GM18502 (cell line): ENCODE measurements at regions not wholly inside any gene's neighbourhood (a gene's known extent, or its start where the extent isn't known, plus 50 kb on each side); places are given as distances from the start of the nearest gene placed in this dataset.

Experiments
- ATAC-seq: cut with Tn5 transposase; IDR thresholded peaks from one replicate; pipeline ENCODE4 v1.9.1; 2021; ENCODE audit warnings: mild to moderate bottlenecking; ENCODE audit not compliant: unreplicated experiment, poor library complexity

DNA sequence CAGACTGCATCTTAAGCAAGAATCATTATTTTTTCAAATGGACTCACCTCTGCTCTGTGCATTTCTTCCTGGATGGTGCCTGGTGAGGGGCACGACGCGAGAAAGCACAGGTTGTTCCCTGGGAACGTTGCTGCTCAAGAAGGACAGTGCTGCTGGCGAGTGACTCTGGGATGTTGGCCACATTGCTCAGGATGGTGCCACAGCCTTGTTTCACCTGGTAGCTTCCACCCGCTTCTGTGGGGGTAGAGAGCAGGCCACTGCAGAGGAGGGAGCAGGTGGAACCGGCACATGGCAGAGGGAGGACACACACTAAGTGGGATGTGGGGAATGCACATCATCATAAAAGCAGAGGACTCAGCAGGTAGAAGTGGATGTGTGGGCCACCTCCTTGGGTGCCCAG, 444.7 kb downstream of the TCERG1L start:
- ATAC-seq, result no peak

DNA sequence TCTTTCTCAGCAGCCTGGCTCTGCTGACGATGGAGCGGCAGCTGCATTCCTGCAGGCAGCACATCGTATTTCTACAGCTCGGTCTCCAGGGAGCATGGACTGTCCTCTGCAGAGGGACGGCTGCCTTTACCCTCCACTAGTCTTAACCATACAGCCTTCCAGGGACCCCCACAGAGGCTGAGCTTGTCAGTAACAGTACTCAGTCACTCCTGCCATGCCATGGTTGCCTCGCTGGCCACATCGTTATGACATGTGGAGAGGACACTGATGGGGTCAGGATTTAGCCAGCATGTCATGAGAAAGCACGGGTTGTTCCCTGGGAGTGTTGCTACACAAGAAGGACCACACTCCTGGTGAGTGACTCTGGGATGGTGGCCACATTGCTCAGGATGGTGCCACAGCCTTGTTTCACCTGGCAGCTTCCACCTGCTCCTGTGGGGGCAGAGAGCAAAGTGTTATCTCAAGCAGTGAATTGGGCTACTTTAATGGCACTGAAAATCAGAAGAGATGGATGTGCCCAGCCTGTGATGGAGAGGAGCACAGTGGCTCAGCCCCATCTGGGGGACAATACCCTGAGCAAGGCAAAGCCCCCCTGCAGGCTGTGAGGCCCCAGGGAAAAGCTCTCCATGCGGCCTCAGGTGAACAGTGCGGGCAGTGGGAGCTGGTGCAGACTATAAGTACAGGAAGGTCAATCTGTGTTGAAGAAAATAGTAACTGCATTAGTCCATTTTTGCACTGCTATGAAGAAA, 443.9 kb downstream of the TCERG1L start:
- no peak for ATAC-seq

DNA sequence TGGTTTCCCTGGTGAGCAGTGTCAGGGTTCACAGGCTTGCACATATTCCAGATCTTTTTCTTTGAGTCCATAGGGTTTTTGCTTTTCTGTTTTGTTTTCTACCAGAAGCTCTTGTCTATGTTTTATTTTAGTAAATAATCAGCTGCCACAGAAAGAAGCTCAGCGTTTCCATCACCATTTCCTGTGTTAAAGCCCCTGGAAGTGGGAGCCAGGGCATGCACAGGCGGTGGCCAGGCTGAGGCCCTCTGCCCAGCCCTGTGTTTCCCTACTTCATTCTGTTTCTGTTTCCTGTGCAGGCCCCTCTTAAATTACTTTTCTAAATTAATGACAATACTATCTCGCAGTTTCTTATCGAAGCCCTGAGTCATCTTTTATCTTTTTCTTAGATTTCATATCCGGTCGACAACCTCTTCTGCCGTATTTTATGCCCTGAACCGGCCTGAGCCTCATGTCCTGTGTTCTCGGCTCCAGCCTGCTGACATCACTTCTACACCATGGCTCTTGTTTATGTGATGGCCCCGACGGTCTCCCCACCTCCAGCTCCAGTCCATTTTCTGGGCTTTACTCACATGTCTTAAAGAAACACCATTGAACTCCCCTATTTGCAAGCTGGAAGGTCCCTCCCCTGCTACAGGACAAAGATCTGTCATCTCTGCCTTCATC, 442.2 kb downstream of the TCERG1L start:
- no peak for ATAC-seq

DNA sequence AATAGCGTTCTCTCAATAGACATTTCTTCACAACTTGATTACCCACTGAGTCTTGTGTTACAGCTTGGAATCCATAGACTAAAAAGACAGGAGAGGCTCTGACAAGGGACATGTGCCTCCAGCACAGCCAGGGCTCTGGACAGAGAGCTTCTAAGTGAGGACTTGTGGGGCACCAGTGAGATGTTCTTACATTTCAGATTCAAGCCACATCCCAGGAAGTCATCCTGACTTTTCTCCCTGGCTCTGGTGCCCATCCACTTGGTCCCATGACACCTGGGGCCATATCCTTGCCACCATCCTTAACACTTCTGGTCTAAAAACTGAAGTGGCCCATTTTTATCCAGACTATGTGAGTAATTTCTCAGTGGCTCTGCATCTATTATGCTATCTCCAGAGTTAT, 440.1 kb downstream of the TCERG1L start:
- ATAC-seq, result no peak

DNA sequence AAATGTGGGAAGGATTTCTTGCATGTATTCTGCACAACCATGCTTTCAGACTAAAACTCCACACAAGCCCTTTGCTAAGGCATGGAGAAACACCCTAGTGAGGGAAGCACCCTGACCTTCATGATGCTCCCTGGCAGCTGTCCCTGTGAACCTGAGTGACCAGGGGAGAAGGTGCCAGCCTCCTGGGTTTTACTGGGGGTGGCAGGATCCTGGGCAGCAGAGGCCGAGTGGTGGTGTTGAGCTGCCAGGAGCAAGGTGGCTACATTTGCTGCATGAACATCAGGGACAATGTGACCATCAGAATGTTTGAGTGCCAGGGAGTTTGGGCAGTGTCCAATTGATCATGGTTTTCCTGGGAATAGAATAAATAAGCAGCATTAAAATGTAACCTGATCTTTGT, 437.9 kb downstream of the TCERG1L start:
- ATAC-seq, result no peak

GRCh38 chr10:130875116-130875515, 436.4 kb downstream of the TCERG1L start:
- no peak for ATAC-seq

DNA sequence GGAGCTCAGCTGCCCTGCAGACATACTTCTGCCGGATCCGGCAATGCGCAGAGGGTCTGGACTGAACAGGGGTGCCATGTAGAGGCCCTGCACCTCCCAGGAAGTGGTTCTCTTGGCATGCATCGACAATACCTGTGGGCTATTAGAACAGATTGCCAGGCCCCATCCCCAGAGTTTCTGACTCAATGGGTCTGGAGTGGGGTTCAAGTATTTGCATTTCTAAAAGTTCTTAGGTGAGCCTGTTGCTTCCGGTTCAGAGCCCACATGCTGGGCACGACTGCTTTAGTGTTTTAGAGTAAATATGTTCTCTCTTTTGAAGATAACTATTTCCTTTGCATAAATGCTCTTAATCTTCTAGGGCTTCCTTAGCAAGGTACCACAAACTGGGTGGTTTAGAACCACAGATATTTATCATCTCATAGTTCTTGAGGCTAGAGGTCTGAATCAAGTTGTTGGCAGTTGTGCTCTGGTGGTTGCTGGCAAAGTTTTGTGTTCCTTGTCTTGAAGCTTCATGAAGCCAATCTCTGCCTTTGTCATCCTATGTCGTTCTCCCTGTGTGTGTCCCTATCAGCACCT, 435.5 kb downstream of the TCERG1L start:
- ATAC-seq, result no peak

DNA sequence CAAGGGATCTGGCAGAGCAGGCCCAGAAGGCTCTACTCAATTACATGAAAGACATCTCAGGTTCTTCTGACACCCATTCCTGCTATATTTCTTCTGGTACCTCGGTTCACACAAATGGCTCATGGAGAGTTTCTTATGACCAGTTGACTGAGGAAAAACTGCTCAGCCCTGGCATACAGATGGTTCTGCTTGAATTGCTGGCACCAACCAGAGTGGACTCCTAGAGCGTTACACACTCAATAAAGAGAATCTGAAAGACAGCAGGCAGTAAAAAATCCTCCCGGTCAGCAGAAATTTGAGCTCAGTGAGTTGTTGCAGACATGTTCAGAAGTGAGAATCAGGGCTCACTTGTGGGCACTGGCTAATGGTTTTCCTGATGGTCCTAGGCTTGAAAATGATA, 434.4 kb downstream of the TCERG1L start:
- ATAC-seq, result no peak

DNA sequence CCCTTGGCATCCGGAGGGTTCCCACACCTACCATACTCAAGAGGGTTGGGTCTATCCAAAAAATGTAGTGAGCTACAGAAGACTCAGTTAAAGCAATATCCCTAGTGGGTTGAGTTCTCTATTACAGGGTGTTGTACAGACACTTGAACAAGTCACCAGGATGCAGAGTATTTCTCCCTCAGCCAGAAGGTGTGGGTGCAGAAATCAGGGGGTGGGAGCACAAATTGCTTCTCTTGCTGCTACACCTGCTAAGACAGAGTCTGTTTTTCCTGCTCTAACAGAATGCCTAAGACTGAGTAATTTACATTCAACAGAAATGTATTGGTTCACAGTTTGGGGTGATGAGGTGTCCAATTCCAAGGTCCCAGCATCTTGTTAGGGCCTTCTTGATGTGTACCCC, 433.4 kb downstream of the TCERG1L start:
- no peak for ATAC-seq

GRCh38 chr10:130882906-130883305, 428.6 kb downstream of the TCERG1L start:
- ATAC-seq, result no peak

- no peak for ATAC-seq
Measured at GRCh38 chr10:130884456-130884855, 427.1 kb downstream of the TCERG1L start.

DNA sequence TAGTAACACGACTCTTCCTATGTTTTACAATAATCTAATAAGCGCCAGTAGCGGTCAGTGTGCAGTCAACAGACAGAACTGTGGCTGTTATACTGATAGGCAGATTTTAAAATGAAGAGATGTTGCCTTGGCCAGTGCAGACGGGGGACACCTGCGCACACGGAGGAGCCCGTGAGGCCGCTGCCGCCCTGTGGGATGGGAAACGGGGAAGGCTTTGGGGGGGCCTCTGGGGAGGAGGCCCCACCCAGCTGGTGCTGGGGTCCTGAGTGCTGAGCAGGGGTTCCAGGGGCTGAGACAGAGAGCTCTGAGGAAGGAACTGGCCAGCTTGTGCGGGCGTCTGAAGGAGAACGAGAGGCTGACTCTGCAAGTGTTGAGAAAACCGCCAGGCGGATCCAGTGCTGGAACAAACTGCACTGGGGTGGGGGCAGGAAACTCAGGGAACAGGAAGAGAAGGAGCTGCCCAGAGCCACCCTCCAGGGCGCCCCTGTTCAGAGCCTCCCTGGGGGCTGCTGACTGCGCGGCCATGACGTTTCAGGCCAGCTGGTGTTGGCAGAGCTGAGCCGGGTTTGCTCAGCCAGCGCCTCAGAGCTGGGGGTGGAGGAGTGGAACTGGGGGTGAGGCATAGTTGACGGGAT, 426.4 kb downstream of the TCERG1L start:
- ATAC-seq, result no peak

GRCh38 chr10:130887170-130887569, 424.4 kb downstream of the TCERG1L start:
- ATAC-seq, result no peak

- no peak for ATAC-seq
Measured at GRCh38 chr10:130888493-130888892, 423.0 kb downstream of the TCERG1L start.

DNA sequence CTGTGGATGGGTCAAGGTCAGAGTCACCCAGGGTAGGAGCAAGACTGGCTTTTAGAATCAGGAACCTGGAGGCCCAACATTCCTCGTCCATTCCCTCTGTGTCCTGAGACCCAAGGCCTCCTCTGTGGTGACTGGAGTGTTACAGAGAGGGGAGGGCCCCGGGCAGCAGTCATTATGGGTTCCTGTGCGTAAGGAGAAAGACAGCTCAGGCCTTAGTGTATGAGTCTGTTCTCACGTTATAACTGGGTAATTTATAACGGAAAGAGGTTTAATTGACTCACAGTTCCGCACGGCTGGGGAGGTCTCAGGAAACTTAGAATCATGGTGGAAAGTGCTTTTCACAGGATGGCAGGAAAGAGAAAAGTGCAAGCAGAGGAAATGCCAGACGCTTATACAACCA, 422.3 kb downstream of the TCERG1L start:
- no peak for ATAC-seq

DNA sequence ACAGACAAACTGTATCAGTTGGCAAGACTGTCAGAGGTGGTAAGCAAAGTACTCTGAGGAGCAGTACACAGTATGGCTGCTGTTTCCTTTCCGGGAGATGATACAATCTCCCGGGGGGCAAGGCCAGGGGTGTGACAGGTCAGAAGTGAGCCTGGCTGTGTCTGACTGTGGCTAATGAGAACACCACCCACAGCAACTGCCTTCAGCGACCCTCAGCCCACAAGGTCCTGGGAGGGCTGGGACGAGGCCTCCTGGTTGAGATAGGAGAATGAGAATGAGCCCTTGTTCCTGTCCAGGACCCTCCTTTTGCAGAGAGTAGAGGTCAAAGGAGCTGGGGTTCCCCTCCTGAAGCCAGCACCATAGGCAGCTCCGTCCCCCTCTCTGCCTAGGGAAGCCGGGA, 421.7 kb downstream of the TCERG1L start:
- no peak for ATAC-seq

- no peak for ATAC-seq
Measured at GRCh38 chr10:130891066-130891465, 420.5 kb downstream of the TCERG1L start.

- no peak for ATAC-seq
Measured at GRCh38 chr10:130894471-130894870, 417.1 kb downstream of the TCERG1L start.

GRCh38 chr10:130895161-130895560, 416.4 kb downstream of the TCERG1L start:
- ATAC-seq, result no peak

DNA sequence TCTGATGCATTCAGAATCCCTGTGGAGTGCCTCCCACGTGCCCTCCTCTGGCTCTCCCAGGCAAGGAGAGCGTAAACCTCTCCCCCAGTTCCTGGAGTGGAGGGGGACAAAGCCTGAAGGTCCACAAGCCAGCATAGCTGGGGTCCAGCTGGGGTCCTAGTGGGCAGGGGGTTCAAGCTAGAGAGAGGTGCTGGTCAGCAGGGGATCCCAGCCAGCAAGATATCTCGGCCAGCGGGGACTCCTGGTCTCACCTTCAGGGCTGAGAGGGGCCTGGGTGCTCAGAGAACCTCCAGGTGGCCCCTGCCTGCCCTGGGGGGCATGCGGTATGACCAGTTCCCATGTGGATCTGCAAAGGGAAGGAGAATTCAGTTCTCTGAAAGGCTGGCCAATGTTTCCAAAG, 413.7 kb downstream of the TCERG1L start:
- no peak for ATAC-seq

GRCh38 chr10:130898381-130898780, 413.1 kb downstream of the TCERG1L start:
- no peak for ATAC-seq
